Cerebellar nuclear complex (tissue), 1 donor: ENCODE measurements at regions not wholly inside any gene's neighbourhood (a gene's known extent, or its start where the extent isn't known, plus 50 kb on each side); places are given as distances from the start of the nearest gene placed in this dataset.

Experiments used
- DNase-seq, 2 experiments: peaks; one replicate each; lab custom pipeline; 2025; lab: John Stamatoyannopoulos, UW

GRCh38 chr12:75837700-75838099 lies 193.9 kb downstream of the PHLDA1 start:
- DNase-seq: no peak

GRCh38 chr12:75836533-75836932 lies 195.0 kb downstream of the PHLDA1 start:
- no peak for DNase-seq

- DNase-seq: no peak
These were observed 197.0 kb downstream of the PHLDA1 start for GRCh38 chr12:75834591-75834990.

- no peak for DNase-seq
These were observed 198.3 kb downstream of the PHLDA1 start for GRCh38 chr12:75833268-75833667.

- DNase-seq: no peak
These were observed 200.2 kb downstream of the PHLDA1 start for GRCh38 chr12:75831402-75831801.

GRCh38 chr12:75827061-75827460 lies 204.5 kb downstream of the PHLDA1 start:
- no peak for DNase-seq

- DNase-seq: no peak
These were observed 205.9 kb downstream of the PHLDA1 start for GRCh38 chr12:75825686-75826085.

- DNase-seq: no peak
These were observed 208.1 kb downstream of the PHLDA1 start for GRCh38 chr12:75823475-75823874.

GRCh38 chr12:75822416-75822815 lies 209.2 kb downstream of the PHLDA1 start:
- no peak for DNase-seq

GRCh38 chr12:75820848-75821578 lies 210.6 kb downstream of the PHLDA1 start:
- DNase-seq: no peak

GRCh38 chr12:75820071-75820470 lies 211.5 kb downstream of the PHLDA1 start:
- DNase-seq: no peak

- DNase-seq: no peak
These were observed 212.1 kb downstream of the PHLDA1 start for GRCh38 chr12:75819512-75819911.

GRCh38 chr12:75818863-75819262 lies 212.7 kb downstream of the PHLDA1 start:
- DNase-seq: no peak

GRCh38 chr12:75816897-75817296 lies 214.7 kb downstream of the PHLDA1 start:
- DNase-seq: no peak

- no peak for DNase-seq
These were observed 215.8 kb downstream of the PHLDA1 start for GRCh38 chr12:75815756-75816155.

GRCh38 chr12:75814851-75815754 lies 216.5 kb downstream of the PHLDA1 start:
- DNase-seq: no peak

- no peak for DNase-seq
These were observed 218.5 kb downstream of the PHLDA1 start for GRCh38 chr12:75813072-75813471.

GRCh38 chr12:75812271-75813018 lies 219.1 kb downstream of the PHLDA1 start:
- no peak for DNase-seq

GRCh38 chr12:75809746-75810145 lies 221.8 kb downstream of the PHLDA1 start:
- DNase-seq: no peak

- DNase-seq: no peak
These were observed 224.1 kb downstream of the PHLDA1 start for GRCh38 chr12:75807494-75807893.

- no peak for DNase-seq
These were observed 225.7 kb downstream of the PHLDA1 start for GRCh38 chr12:75805905-75806304.

GRCh38 chr12:75805320-75805719 lies 226.3 kb downstream of the PHLDA1 start:
- DNase-seq: no peak
